Mucosa of rectum (tissue), 2 donors: ENCODE measurements at regions not wholly inside any gene's neighbourhood (a gene's known extent, or its start where the extent isn't known, plus 50 kb on each side); places are given as distances from the start of the nearest gene placed in this dataset.

Experiments
- H3K27ac ChIP-seq, 2 donors: one replicate each; pipeline ENCODE4 v1.7.0; 2013; ENCODE audit warnings: inconsistent platforms in 2 of 2, low read depth in 2 of 2, low read length in 2 of 2
- H3K27me3 ChIP-seq, 2 donors: one replicate each; pipeline ENCODE4 v1.7.0; 2013; ENCODE audit warnings: low read length in 2 of 2; ENCODE audit not compliant: control insufficient read depth in 2 of 2, insufficient read depth in 2 of 2
- H3K36me3 ChIP-seq, 2 donors: one replicate each; pipeline ENCODE4 v1.7.0; 2013; ENCODE audit warnings: low read length in 2 of 2; ENCODE audit not compliant: control insufficient read depth in 2 of 2, insufficient read depth in 2 of 2
- H3K4me1 ChIP-seq, 2 donors: one replicate each; pipeline ENCODE4 v1.7.0; 2013; ENCODE audit warnings: low read length in 2 of 2, mild to moderate bottlenecking in 1 of 2; ENCODE audit not compliant: control insufficient read depth in 2 of 2, insufficient read depth in 2 of 2
- H3K4me3 ChIP-seq, 2 donors: one replicate each; pipeline ENCODE4 v1.7.0; 2013; ENCODE audit warnings: low read length in 2 of 2
- H3K9ac ChIP-seq, 2 donors: one replicate each; pipeline ENCODE4 v1.7.0; 2013; ENCODE audit warnings: low read length in 2 of 2, low read depth in 1 of 2, mild to moderate bottlenecking in 1 of 2
- H3K9me3 ChIP-seq, 2 donors: one replicate each; pipeline ENCODE4 v1.7.0; 2013; ENCODE audit warnings: low read length in 2 of 2; ENCODE audit not compliant: control insufficient read depth in 2 of 2
- donor health status: healthy.
- donor health status: Normal muscosa, but diverticular disease.

GRCh38 chr6:21707524-21708319, 114.2 kb downstream of the SOX4 start:
- Histone ChIP-seq H3K27me3 (no peaks in the 10 kb centered on the region), H3K9ac (no peak overlapping the region), H3K4me3 (no peak overlapping the region), H3K9me3 (no peaks in the 10 kb centered on the region), H3K36me3 (no peaks in the 10 kb centered on the region), H3K27ac (no peak overlapping the region), H3K4me1 (no peaks in the 10 kb centered on the region)

- H3K4me3 ChIP-seq = no peak overlapping the region
- no peaks in the 10 kb centered on the region for H3K27me3 ChIP-seq
Observed at GRCh38 chr6:21708320-21708580, 114.7 kb downstream of the SOX4 start.

GRCh38 chr6:21710216-21710615, 116.7 kb downstream of the SOX4 start:
- no peaks in the 10 kb centered on the region for H3K9me3 ChIP-seq
- H3K4me3 ChIP-seq = no peak overlapping the region
- H3K27me3 ChIP-seq = no peaks in the 10 kb centered on the region
- no peak overlapping the region for H3K27ac ChIP-seq
- no peaks in the 10 kb centered on the region for H3K36me3 ChIP-seq
- H3K4me1 ChIP-seq = no peaks in the 10 kb centered on the region
- H3K9ac ChIP-seq = no peak overlapping the region

More at GRCh38 chr6:21708320-21708580, 114.7 kb downstream of the SOX4 start:
- Histone ChIP-seq H3K9me3 (no peaks in the 10 kb centered on the region), H3K27ac (no peak overlapping the region), H3K4me1 (no peaks in the 10 kb centered on the region), H3K9ac (no peak overlapping the region), H3K36me3 (no peaks in the 10 kb centered on the region)

- no peaks in the 10 kb centered on the region for H3K36me3 ChIP-seq
- no peak overlapping the region for H3K4me3 ChIP-seq
- no peak overlapping the region for H3K9ac ChIP-seq
- H3K27me3 ChIP-seq = no peaks in the 10 kb centered on the region
- no peak overlapping the region for H3K27ac ChIP-seq
- no peaks in the 10 kb centered on the region for H3K9me3 ChIP-seq
- no peaks in the 10 kb centered on the region for H3K4me1 ChIP-seq
Observed at GRCh38 chr6:21710908-21711627, 117.5 kb downstream of the SOX4 start.

GRCh38 chr6:21712213-21712612, 118.7 kb downstream of the SOX4 start:
- no peak overlapping the region for H3K4me3 ChIP-seq
- H3K27me3 ChIP-seq = no peaks in the 10 kb centered on the region
- no peak overlapping the region for H3K9ac ChIP-seq
- H3K36me3 ChIP-seq = no peaks in the 10 kb centered on the region
- no peaks in the 10 kb centered on the region for H3K4me1 ChIP-seq
- H3K9me3 ChIP-seq = no peaks in the 10 kb centered on the region
- no peak overlapping the region for H3K27ac ChIP-seq

GRCh38 chr6:21713481-21713880, 119.9 kb downstream of the SOX4 start:
- H3K27ac ChIP-seq = no peak overlapping the region
- no peak overlapping the region for H3K9ac ChIP-seq
- no peaks in the 10 kb centered on the region for H3K36me3 ChIP-seq
- H3K4me3 ChIP-seq = no peak overlapping the region
- H3K4me1 ChIP-seq = no peaks in the 10 kb centered on the region
- H3K9me3 ChIP-seq = no peaks in the 10 kb centered on the region
- H3K27me3 ChIP-seq = no peaks in the 10 kb centered on the region

- no peaks in the 10 kb centered on the region for H3K9me3 ChIP-seq
- no peaks in the 10 kb centered on the region for H3K36me3 ChIP-seq
- H3K4me3 ChIP-seq = no peak overlapping the region
- H3K4me1 ChIP-seq = no peaks in the 10 kb centered on the region
- no peak overlapping the region for H3K9ac ChIP-seq
- no peaks in the 10 kb centered on the region for H3K27me3 ChIP-seq
- no peak overlapping the region for H3K27ac ChIP-seq
Observed at GRCh38 chr6:21715180-21715579, 121.6 kb downstream of the SOX4 start.

GRCh38 chr6:21722510-21722909, 129.0 kb downstream of the SOX4 start:
- Histone ChIP-seq H3K9me3 (no peaks in the 10 kb centered on the region), H3K9ac (no peak overlapping the region), H3K27ac (no peak overlapping the region), H3K27me3 (no peaks in the 10 kb centered on the region), H3K4me3 (no peak overlapping the region), H3K4me1 (no peaks in the 10 kb centered on the region), H3K36me3 (no peaks in the 10 kb centered on the region)

GRCh38 chr6:21726676-21727075, 133.1 kb downstream of the SOX4 start:
- Histone ChIP-seq H3K4me3 (no peak overlapping the region), H3K27me3 (no peaks in the 10 kb centered on the region)

GRCh38 chr6:21728141-21728540, 134.6 kb downstream of the SOX4 start:
- Histone ChIP-seq H3K36me3 (no peaks in the 10 kb centered on the region), H3K4me1 (no peaks in the 10 kb centered on the region), H3K27ac (no peak overlapping the region)

More at GRCh38 chr6:21726676-21727075, 133.1 kb downstream of the SOX4 start:
- H3K4me1 ChIP-seq = no peaks in the 10 kb centered on the region
- no peaks in the 10 kb centered on the region for H3K36me3 ChIP-seq
- no peak overlapping the region for H3K9ac ChIP-seq
- no peaks in the 10 kb centered on the region for H3K9me3 ChIP-seq
- H3K27ac ChIP-seq = no peak overlapping the region

More at GRCh38 chr6:21728141-21728540, 134.6 kb downstream of the SOX4 start:
- H3K4me3 ChIP-seq = no peak overlapping the region
- no peaks in the 10 kb centered on the region for H3K27me3 ChIP-seq
- H3K9ac ChIP-seq = no peak overlapping the region
- H3K9me3 ChIP-seq = no peaks in the 10 kb centered on the region
